ENCODE measurements at regions not wholly inside any gene's neighbourhood (a gene's known extent, or its start where the extent isn't known, plus 50 kb on each side); places are given as distances from the start of the nearest gene placed in this dataset.

DNA sequence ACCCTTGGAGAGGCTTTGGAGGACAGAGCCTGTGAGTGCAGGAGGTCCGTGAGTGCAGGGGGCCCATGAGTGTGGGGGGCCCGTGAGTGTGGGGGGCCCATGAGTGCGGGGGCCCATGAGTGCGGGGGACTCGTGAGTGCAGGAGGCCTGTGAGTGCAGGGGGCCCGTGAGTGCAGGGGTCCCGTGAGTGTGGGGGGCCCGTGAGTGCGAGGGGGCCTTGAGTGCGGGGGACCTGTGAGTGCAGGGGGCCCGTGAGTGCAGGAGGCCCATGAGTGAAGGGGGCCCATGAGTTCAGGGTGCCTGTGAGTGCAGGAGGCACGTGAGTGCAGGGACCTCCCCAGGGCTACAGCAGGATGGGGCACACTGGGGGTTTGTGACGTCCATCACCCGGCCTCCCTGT is 108.3 kb upstream of the TTC34 start:
- DNase-seq = no peak
- intact Hi-C loops (cut with DNase I; ENCODE audit: low total_unique reads) = no loop called here
- H3K27ac ChIP-seq = no peak overlapping the region
- no peaks in the 10 kb centered on the region for H3K36me3 ChIP-seq
- no peaks in the 10 kb centered on the region for H3K4me1 ChIP-seq
- TF ChIP-seq, protein P1, sequence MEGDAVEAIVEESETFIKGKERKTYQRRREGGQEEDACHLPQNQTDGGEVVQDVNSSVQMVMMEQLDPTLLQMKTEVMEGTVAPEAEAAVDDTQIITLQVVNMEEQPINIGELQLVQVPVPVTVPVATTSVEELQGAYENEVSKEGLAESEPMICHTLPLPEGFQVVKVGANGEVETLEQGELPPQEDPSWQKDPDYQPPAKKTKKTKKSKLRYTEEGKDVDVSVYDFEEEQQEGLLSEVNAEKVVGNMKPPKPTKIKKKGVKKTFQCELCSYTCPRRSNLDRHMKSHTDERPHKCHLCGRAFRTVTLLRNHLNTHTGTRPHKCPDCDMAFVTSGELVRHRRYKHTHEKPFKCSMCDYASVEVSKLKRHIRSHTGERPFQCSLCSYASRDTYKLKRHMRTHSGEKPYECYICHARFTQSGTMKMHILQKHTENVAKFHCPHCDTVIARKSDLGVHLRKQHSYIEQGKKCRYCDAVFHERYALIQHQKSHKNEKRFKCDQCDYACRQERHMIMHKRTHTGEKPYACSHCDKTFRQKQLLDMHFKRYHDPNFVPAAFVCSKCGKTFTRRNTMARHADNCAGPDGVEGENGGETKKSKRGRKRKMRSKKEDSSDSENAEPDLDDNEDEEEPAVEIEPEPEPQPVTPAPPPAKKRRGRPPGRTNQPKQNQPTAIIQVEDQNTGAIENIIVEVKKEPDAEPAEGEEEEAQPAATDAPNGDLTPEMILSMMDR (IDR thresholded peaks at IDR 0.05) = no peak
- H3K27me3 ChIP-seq = peaks cover 0 to 19% of the 10 kb centered on the region in 2 donors
- no peaks in the 10 kb centered on the region for H3K9me3 ChIP-seq
- H3K4me3 ChIP-seq = no peak overlapping the region

DNA sequence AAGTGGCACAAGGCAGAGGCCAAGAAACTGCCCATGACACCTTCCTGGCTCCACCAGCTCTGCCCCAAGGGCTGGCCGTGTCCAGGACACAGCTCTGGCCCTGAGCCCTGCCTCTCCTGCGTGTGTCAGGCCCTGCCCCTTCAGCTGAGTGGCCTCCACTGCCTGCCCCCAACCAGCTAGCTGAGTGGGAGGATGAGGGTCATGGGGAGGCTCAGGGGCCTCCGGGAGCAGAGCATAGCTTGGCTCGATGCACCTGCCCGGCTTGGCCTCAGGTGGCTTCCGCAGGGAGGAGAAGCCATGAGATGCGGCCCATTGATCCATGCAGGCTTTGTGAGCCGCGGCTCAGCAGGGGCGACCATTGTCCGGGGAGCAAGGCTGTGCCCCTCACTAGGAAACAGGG is 108.7 kb upstream of the TTC34 start:
- no peaks in the 10 kb centered on the region for H3K36me3 ChIP-seq
- TF ChIP-seq, protein P1 (IDR thresholded peaks at IDR 0.05) = no peak
- peaks cover 0 to 4% (median 0%) of the 10 kb centered on the region in 4 donors for H3K4me1 ChIP-seq
- no peak for DNase-seq
- H3K27me3 ChIP-seq = peaks cover 0 to 15% of the 10 kb centered on the region in 2 donors
- H3K9me3 ChIP-seq = no peaks in the 10 kb centered on the region
- H3K4me3 ChIP-seq = no peak overlapping the region
- intact Hi-C loops (cut with DNase I; ENCODE audit: low total_unique reads) = no loop called here
- H3K27ac ChIP-seq = no peak overlapping the region

DNA sequence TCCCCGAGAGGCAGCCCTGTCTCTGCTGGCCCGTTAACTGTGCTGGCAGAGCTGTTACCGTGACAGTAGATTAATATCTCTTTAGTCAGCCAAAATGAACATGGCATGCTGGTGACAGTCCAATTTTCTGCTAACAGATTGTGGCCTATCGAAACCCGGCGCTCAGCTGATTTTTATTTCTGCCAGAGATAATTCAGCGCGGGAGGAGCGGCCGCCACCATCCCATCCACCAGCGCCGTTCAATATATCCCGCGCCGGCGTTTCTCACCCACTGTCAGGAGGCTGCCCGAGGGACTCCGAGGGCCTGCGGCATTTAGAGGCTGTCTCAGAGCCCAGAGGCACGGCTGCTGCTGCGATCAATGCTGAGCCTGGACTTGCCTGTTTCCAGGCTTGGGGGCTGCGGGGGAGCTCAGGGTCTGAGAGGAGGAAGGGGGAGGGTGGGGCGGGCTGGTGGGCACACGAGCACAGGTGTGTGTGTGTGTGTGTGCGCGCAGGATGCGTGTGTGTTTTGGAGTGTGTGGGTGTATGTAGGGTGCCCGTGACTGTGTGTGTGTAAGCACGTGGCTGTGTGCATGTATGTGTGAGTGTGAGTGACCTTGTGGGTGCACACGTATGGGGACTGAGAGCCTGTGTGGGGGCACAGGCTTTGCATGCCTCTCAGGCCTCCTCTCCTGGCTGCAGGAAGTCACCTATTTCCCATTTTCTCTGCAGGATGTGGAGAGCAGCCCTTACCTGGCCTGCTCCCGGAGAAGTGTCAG is 109.7 kb upstream of the ACTRT2 start:
- DNase-seq = no peak
- intact Hi-C loops (cut with DNase I; ENCODE audit: low total_unique reads) = no loop called here
- H3K9me3 ChIP-seq = no peaks in the 10 kb centered on the region

DNA sequence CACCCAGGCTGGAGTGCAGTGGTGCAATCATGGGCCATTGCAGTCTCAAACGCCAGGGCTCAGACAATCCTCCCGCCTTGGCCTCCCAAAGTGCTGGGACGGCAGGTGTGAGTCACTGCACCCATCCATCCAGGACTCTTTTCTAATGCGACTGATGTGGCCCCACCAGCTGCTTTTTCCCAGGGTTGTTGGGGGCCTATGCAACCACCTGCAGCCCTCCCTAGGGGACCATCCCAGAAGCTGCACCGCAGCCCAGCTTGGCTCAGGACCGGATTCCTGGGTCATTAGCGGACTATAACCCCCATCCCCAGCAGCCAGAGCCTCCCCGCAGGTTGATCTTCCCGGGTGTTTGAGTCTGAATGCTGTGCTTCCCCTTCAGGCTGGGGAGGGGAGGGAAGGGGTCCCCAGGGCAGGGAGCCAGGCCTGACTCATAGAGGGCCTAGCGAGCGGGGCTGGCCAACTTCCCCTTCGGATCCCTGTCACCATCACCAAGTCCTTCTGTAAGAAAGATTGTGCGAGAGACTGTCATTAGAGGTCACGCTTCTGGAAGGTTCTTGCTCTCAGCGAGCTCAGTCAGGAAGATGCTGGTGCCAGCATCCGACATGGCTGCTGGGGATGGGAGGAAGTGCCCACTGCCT is 108.7 kb upstream of the ACTRT2 start:
- intact Hi-C loops (cut with DNase I; ENCODE audit: low total_unique reads) = no loop called here
- H3K27me3 ChIP-seq = peaks cover 0 to 6% of the 10 kb centered on the region in 2 donors
- no peak for DNase-seq
- no peaks in the 10 kb centered on the region for H3K9me3 ChIP-seq
- no peaks in the 10 kb centered on the region for H3K36me3 ChIP-seq
- no peak overlapping the region for H3K4me3 ChIP-seq
- peaks cover 0 to 4% (median 0%) of the 10 kb centered on the region in 4 donors for H3K4me1 ChIP-seq
- TF ChIP-seq, protein P1 (IDR thresholded peaks at IDR 0.05) = no peak
- no peak overlapping the region for H3K27ac ChIP-seq

More for the DNA sequence above, 109.7 kb upstream of the ACTRT2 start:
- Histone ChIP-seq H3K4me3 (no peak overlapping the region), H3K27me3 (peaks cover 0 to 6% of the 10 kb centered on the region in 2 donors), H3K36me3 (no peaks in the 10 kb centered on the region), H3K4me1 (peaks cover 0 to 4% (median 0%) of the 10 kb centered on the region in 4 donors), H3K27ac (no peak overlapping the region)
- TF ChIP-seq, protein P1 (IDR thresholded peaks at IDR 0.05) = no peak

DNA sequence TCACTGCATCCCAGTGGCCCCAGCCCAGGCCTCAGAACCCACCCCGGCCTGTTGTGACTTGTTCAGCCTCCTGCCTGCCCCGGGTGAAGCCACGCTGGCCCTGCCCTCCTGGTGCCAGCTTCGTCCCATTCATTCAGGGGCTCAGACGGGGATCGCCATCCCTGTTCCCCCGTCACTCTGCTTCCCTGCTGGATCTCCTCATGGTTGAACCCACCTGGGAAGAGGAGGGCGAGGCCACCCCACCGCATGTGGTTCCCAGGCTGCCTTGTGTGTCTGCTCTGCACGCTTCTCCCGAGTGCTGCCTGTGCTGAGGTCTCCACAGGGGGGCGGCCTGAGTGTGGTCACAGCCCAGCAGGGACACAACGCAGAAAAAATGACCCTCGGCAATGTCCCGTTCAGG is 108.2 kb upstream of the ACTRT2 start:
- no peak overlapping the region for H3K4me3 ChIP-seq
- H3K27me3 ChIP-seq = peaks cover 0 to 6% of the 10 kb centered on the region in 2 donors
- H3K4me1 ChIP-seq = peaks cover 0 to 4% (median 0%) of the 10 kb centered on the region in 4 donors
- intact Hi-C loops (cut with DNase I; ENCODE audit: low total_unique reads) = no loop called here
- no peaks in the 10 kb centered on the region for H3K9me3 ChIP-seq
- TF ChIP-seq, protein P1 (IDR thresholded peaks at IDR 0.05) = no peak
- no peak for DNase-seq
- no peak overlapping the region for H3K27ac ChIP-seq
- no peaks in the 10 kb centered on the region for H3K36me3 ChIP-seq
